CD4-positive, CD25-positive, alpha-beta regulatory T cell (primary cell): ENCODE measurements at regions not wholly inside any gene's neighbourhood (a gene's known extent, or its start where the extent isn't known, plus 50 kb on each side); places are given as distances from the start of the nearest gene placed in this dataset.

Experiments
- ATAC-seq, 2 donors: fragments of 150-1000 bp; cut with Tn5 transposase; one replicate each; pipeline ENCODE4 v1.10.0; 2021; ENCODE audit warnings: low read depth in 2 of 2, moderate number of reproducible peaks in 2 of 2, moderate library complexity in 1 of 2
- DNase-seq, 3 donors: peaks; one replicate each; pipeline versions ENCODE4 v3.0.0 to v3.0.0-alpha.2; 2012 to 2022; ENCODE audit warnings: mixed read lengths in 1 of 3
- H3K27ac ChIP-seq: one replicate; pipeline ENCODE4 v1.7.0; 2013; ENCODE audit warnings: mild to moderate bottlenecking, low read length; ENCODE audit not compliant: insufficient read depth, poor library complexity, severe bottlenecking
- H3K27me3 ChIP-seq: one replicate; pipeline ENCODE4 v1.7.0; 2013; ENCODE audit warnings: low read length; ENCODE audit not compliant: control insufficient read depth, insufficient read depth
- H3K36me3 ChIP-seq: one replicate; pipeline ENCODE4 v1.7.0; 2013; ENCODE audit warnings: mild to moderate bottlenecking, low read length, moderate library complexity; ENCODE audit not compliant: control insufficient read depth, insufficient read depth
- H3K4me1 ChIP-seq: 2 replicates; pipeline ENCODE4 v1.7.0; 2013; ENCODE audit warnings: mild to moderate bottlenecking, low read length; ENCODE audit not compliant: insufficient read depth, control insufficient read depth, poor library complexity, severe bottlenecking
- H3K4me3 ChIP-seq: one replicate; pipeline ENCODE4 v1.7.0; 2013; ENCODE audit warnings: low read depth, mild to moderate bottlenecking, low read length, moderate library complexity
- H3K9me3 ChIP-seq, 2 experiments: 1 replicate in 1 of 2; 2 replicates in 1 of 2; pipeline ENCODE4 v1.7.0; 2013; ENCODE audit warnings: low read length in 2 of 2, mild to moderate bottlenecking in 1 of 2, moderate library complexity in 1 of 2; ENCODE audit not compliant: control insufficient read depth in 2 of 2
- H3K27ac Mint-ChIP-seq, 3 donors: one replicate each; pipeline ENCODE4 v1.8.0; 2020 to 2022; ENCODE audit warnings: mild to moderate bottlenecking in 3 of 3, mixed read lengths in 3 of 3, moderate library complexity in 2 of 3
- H3K27me3 Mint-ChIP-seq: one replicate; pipeline ENCODE4 v1.8.0; 2022; ENCODE audit warnings: mild to moderate bottlenecking, mixed read lengths
- H3K36me3 Mint-ChIP-seq: one replicate; pipeline ENCODE4 v1.8.0; 2020; ENCODE audit warnings: mixed read lengths
- H3K4me1 Mint-ChIP-seq, 4 donors: one replicate each; pipeline ENCODE4 v1.8.0; 2020 to 2022; ENCODE audit warnings: mixed read lengths in 4 of 4, mild to moderate bottlenecking in 1 of 4
- H3K4me3 Mint-ChIP-seq, 4 donors: one replicate each; pipeline ENCODE4 v1.8.0; 2020 to 2022; ENCODE audit warnings: mild to moderate bottlenecking in 4 of 4, mixed read lengths in 4 of 4, moderate library complexity in 3 of 4
- H3K9me3 Mint-ChIP-seq, 7 donors: one replicate each; pipeline ENCODE4 v1.8.0; 2020 to 2022; ENCODE audit warnings: mixed read lengths in 7 of 7, mild to moderate bottlenecking in 3 of 7, moderate library complexity in 2 of 7

DNA sequence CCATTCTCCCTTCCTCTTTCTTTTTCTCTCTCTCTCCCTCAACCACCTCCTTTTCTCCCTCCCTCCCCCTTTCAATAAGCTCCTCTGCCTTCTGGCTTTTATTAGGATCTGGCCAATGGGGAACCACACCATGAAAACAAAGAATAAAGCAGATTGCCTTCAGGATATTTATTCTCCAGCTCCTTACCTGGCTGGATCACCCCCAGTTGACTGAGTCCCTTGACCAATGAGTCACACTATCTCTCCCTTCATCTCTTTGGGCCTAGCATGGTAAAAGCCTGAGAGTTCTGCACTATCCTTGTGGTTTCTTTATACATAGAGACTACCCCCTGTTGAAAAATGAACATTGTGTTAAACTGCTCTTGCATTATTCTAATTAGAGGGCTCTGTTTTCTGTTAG, 476.8 kb downstream of the EPHA7 start:
- Histone ChIP-seq H3K27me3 (no peaks in the 10 kb centered on the region), H3K36me3 (no peaks in the 10 kb centered on the region), H3K9me3 (peaks cover 0 to 4% of the 10 kb centered on the region in 2 experiments), H3K4me3 (no peak overlapping the region), H3K4me1 (no peaks in the 10 kb centered on the region), H3K27ac (no peak overlapping the region)
- ATAC-seq (no peak), DNase-seq (no peak)
- H3K9me3 Mint-ChIP-seq = peaks cover 0 to 10% (median 7%) of the 10 kb centered on the region in 7 donors
- no peaks in the 10 kb centered on the region for H3K27me3 Mint-ChIP-seq
- H3K4me1 Mint-ChIP-seq = no peaks in the 10 kb centered on the region
- no peak overlapping the region for H3K27ac Mint-ChIP-seq
- H3K4me3 Mint-ChIP-seq = no peak overlapping the region
- H3K36me3 Mint-ChIP-seq = peaks cover 3% of the 10 kb centered on the region

DNA sequence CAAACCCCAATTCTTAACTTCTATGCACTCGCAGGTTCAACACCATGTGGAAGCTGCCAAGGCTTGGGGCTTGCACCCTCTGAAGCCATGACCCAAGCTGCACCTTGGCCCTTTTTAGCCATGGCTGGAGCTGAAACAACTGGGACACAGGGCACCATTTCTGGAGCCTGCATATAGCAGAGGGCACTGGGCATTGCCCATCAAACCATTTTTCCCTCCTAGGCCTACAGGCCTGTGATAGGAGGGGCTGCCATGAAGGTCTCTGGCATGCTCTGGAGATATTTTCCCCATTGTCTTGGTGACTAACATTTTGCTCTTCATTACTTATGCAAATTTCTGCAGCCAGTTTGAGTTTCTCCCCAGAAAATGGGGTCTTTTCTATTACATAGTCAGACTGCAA, 484.7 kb downstream of the EPHA7 start:
- DNase-seq = no peak
- H3K36me3 ChIP-seq = no peaks in the 10 kb centered on the region
- no peak overlapping the region for H3K4me3 ChIP-seq
- Mint-ChIP-seq H3K27ac (no peak overlapping the region), H3K27me3 (no peaks in the 10 kb centered on the region), H3K9me3 (peaks cover 0 to 17% (median 10%) of the 10 kb centered on the region in 7 donors), H3K4me3 (no peak overlapping the region), H3K36me3 (no peaks in the 10 kb centered on the region), H3K4me1 (no peaks in the 10 kb centered on the region)
- no peak for ATAC-seq
- no peak overlapping the region for H3K27ac ChIP-seq
- no peaks in the 10 kb centered on the region for H3K4me1 ChIP-seq
- no peaks in the 10 kb centered on the region for H3K27me3 ChIP-seq
- peaks cover 0 to 10% of the 10 kb centered on the region in 2 experiments for H3K9me3 ChIP-seq

DNA sequence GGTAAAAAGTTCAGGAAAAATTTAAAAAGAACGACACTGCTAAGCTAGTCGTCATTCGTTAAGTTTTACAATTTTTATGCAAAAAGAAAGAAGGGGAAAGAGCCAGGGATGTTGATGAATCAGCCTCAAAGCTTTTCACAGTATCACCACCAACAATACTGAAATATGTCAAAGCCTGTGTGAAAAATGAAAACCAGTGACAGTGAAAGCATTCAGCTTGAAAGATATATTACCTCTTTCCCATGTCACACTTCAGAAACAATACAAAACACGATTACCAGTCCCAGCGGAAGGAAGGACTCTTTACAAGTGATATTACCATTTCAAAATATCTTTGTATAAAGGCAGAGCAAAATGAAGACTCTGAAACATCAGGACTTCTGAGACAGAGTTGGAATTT, 489.2 kb downstream of the EPHA7 start:
- peaks cover 0 to 6% of the 10 kb centered on the region in 2 experiments for H3K9me3 ChIP-seq
- no peak overlapping the region for H3K27ac ChIP-seq
- ATAC-seq (no peak), DNase-seq (no peak)
- no peak overlapping the region for H3K4me3 ChIP-seq
- no peaks in the 10 kb centered on the region for H3K36me3 Mint-ChIP-seq
- peaks cover 0 to 28% (median 6%) of the 10 kb centered on the region in 7 donors for H3K9me3 Mint-ChIP-seq
- no peak overlapping the region for H3K4me3 Mint-ChIP-seq
- H3K4me1 ChIP-seq = no peaks in the 10 kb centered on the region
- no peaks in the 10 kb centered on the region for H3K27me3 ChIP-seq
- no peak overlapping the region for H3K27ac Mint-ChIP-seq
- no peaks in the 10 kb centered on the region for H3K27me3 Mint-ChIP-seq
- no peaks in the 10 kb centered on the region for H3K36me3 ChIP-seq
- H3K4me1 Mint-ChIP-seq = no peaks in the 10 kb centered on the region

DNA sequence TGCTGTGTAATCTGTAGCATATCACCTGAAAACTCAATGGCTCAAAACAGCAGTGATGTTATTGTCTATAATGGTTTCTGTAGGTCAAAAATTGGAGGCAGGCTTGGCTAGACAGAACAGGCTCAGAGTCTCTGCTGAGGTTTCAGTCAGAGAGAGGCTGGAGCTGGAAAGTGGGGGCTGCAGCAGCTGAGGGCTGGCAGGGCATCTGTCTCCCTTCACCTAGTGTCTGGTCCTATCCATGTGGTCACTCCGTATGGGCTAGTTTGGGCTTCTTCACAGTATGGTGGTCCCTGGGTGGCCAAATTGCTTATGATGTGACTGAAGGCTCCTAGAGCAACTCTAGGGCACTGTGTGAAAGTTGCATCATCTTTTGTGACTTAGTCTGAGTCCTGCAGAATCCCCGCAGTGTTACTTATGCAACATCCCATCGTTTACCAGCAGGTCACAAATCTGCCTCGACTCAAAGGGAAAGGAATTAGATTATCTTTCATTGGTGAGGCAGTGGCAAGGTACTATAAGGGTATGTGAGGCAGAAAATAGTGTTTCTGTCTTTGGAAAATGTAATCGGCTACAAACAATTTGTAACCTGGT, 497.0 kb downstream of the EPHA7 start:
- no peak for ATAC-seq
- no peaks in the 10 kb centered on the region for H3K4me1 ChIP-seq
- no peak for DNase-seq
- Mint-ChIP-seq H3K27me3 (no peaks in the 10 kb centered on the region), H3K4me1 (no peaks in the 10 kb centered on the region), H3K4me3 (no peak overlapping the region), H3K9me3 (peaks cover 0 to 21% (median 4%) of the 10 kb centered on the region in 7 donors), H3K36me3 (no peaks in the 10 kb centered on the region), H3K27ac (no peak overlapping the region)
- no peaks in the 10 kb centered on the region for H3K27me3 ChIP-seq
- no peak overlapping the region for H3K4me3 ChIP-seq
- H3K36me3 ChIP-seq = no peaks in the 10 kb centered on the region
- no peak overlapping the region for H3K27ac ChIP-seq
- H3K9me3 ChIP-seq = no peaks in the 10 kb centered on the region

DNA sequence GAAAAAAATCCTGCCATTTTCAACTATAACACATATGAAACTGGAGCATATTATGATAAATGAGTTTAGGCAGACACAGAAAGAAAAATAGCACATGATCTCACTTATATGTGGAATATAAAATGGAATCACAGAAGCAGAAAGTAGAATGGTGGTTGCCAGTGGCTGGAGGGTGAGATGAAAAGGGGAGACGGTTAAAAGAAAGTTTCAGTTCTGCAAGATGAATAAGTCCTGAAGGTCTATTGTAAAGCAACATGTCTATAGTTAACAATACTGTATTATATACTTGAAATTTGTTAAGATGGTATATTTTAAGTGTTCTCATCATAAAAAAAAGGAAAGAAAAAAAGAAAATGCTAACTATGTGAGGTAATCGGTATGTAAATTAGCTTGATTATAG, 503.9 kb downstream of the EPHA7 start:
- Mint-ChIP-seq H3K9me3 (peaks cover 4 to 25% (median 10%) of the 10 kb centered on the region in 7 donors), H3K27ac (no peak overlapping the region), H3K4me1 (no peaks in the 10 kb centered on the region), H3K36me3 (no peaks in the 10 kb centered on the region), H3K4me3 (no peak overlapping the region), H3K27me3 (peaks cover 4% of the 10 kb centered on the region)
- Histone ChIP-seq H3K27me3 (no peaks in the 10 kb centered on the region), H3K4me3 (no peak overlapping the region), H3K36me3 (no peaks in the 10 kb centered on the region), H3K27ac (no peak overlapping the region), H3K9me3 (peaks cover 0 to 4% of the 10 kb centered on the region in 2 experiments), H3K4me1 (no peaks in the 10 kb centered on the region)
- ATAC-seq (no peak), DNase-seq (no peak)

DNA sequence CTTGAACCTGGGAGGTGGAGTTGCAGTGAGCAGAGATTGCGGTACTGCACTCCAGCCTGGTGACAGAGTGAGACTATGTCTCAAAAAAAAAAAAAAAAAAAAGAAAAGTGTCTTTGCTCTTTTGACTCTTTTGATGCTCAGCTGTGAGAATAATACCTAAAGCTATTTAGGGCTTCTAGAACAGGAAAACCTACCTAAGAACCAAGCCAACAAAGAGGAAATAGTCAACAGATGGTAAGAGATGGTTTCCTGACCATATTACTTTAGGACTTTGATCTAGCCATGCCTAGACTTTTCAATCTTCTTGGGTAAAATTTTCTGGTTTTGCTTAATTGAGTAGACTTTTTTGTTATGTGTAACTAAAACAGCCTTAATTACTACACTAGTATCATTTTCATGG, 508.1 kb downstream of the EPHA7 start:
- H3K4me1 Mint-ChIP-seq = no peaks in the 10 kb centered on the region
- H3K4me1 ChIP-seq = no peaks in the 10 kb centered on the region
- peaks cover 4% of the 10 kb centered on the region for H3K27me3 Mint-ChIP-seq
- no peak overlapping the region for H3K4me3 ChIP-seq
- no peaks in the 10 kb centered on the region for H3K27me3 ChIP-seq
- no peak overlapping the region for H3K27ac Mint-ChIP-seq
- DNase-seq = no peak
- no peak for ATAC-seq
- no peak overlapping the region for H3K27ac ChIP-seq
- H3K36me3 Mint-ChIP-seq = no peaks in the 10 kb centered on the region
- H3K9me3 Mint-ChIP-seq = peaks cover 4 to 19% (median 11%) of the 10 kb centered on the region in 7 donors
- H3K36me3 ChIP-seq = no peaks in the 10 kb centered on the region
- H3K9me3 ChIP-seq = peaks cover 0 to 2% of the 10 kb centered on the region in 2 experiments
- no peak overlapping the region for H3K4me3 Mint-ChIP-seq

DNA sequence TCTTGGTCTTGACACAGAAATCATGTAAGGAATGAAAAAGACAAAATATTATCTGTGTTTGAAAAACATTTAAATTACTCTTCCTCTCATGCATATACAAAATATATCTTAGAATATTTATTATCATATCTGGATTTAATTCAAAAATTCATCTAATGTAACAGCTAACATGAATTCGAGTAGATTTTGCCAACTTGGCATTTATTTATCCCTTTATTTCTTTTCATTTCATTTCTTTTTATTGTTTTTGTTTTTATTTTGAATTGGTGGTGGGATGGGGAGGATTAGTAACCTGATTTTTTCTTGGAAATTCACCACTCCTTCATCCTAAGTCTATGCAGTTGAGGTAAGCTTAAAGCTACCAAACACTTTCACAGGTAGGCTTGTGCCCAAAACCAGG, 508.7 kb downstream of the EPHA7 start:
- Histone ChIP-seq H3K27me3 (no peaks in the 10 kb centered on the region), H3K4me3 (no peak overlapping the region), H3K9me3 (no peaks in the 10 kb centered on the region), H3K4me1 (no peaks in the 10 kb centered on the region), H3K27ac (no peak overlapping the region), H3K36me3 (no peaks in the 10 kb centered on the region)
- Mint-ChIP-seq H3K4me3 (no peak overlapping the region), H3K27ac (no peak overlapping the region), H3K9me3 (peaks cover 4 to 17% (median 10%) of the 10 kb centered on the region in 7 donors), H3K36me3 (no peaks in the 10 kb centered on the region), H3K4me1 (no peaks in the 10 kb centered on the region), H3K27me3 (no peaks in the 10 kb centered on the region)
- ATAC-seq = no peak
- no peak for DNase-seq

DNA sequence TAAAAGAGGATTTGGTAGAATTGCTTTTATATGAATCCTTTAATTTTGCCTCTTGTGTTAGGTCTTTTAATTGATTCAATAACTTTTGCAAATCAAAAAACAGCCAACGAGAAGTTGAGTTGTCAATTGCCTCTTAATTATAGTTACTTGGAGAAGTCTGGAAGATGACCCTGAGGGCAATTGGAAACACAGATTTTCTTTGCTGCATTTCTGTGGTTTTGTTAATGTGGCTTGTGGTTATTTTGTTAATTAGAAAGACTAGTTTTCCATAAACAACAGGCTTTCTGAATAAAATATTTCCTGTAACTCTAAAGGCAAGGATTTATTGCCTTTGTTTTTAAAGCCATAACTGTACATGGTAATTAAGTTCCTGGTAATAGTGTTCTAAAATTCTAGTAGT, 513.0 kb downstream of the EPHA7 start:
- Mint-ChIP-seq H3K4me1 (no peaks in the 10 kb centered on the region), H3K9me3 (peaks cover 0 to 18% (median 6%) of the 10 kb centered on the region in 7 donors), H3K4me3 (no peak overlapping the region), H3K27me3 (no peaks in the 10 kb centered on the region), H3K36me3 (no peaks in the 10 kb centered on the region), H3K27ac (no peak overlapping the region)
- H3K4me3 ChIP-seq = no peak overlapping the region
- H3K27me3 ChIP-seq = no peaks in the 10 kb centered on the region
- H3K9me3 ChIP-seq = no peaks in the 10 kb centered on the region
- H3K4me1 ChIP-seq = no peaks in the 10 kb centered on the region
- no peak overlapping the region for H3K27ac ChIP-seq
- no peak for ATAC-seq
- H3K36me3 ChIP-seq = no peaks in the 10 kb centered on the region
- no peak for DNase-seq
